NCI-H2029 (cell line): ENCODE measurements at regions not wholly inside any gene's neighbourhood (a gene's known extent, or its start where the extent isn't known, plus 50 kb on each side); places are given as distances from the start of the nearest gene placed in this dataset.

Experiments used
- DNase-seq: peaks from one replicate; lab custom pipeline; 2025; lab: John Stamatoyannopoulos, UW

DNA sequence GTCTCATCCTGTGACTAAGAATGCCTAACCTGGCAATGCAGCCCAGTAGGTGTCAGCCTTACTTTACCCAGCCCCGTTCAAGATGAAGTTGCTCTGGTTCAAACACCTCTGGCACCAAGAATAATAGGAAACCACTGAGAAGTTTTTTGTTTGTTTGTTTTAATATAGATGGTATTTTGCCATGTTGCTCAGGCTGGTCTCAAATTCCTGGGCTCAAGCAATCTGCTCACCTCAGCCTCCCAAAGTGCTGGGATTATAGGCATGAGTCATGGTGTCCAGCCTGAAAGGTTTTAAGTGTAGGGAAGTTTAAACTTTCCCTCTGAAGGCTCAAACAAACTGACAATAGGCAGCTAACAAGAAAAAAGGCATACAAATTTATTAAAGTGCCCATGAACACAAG, 51.2 kb upstream of the ABCC4 start:
- DNase-seq = no peak

DNA sequence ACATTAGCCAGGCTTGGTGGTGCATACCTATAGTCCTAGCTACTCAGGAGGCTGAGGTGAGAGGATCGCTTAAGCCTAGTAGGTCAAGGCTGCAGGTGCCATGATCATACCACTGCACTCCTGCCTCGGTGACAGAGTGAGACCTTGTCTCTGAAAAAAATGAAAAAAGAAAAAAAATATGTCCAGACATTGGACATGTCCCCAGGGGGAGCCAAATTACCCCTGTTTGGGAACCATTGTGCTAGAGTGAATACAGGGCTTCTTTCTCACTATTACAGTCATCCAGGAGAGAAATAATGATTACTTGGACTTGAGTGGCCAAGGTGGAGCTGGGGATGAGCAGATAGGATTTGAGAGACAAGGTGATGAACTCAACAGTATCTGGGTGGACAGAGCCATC, 52.9 kb upstream of the ABCC4 start:
- no peak for DNase-seq

DNA sequence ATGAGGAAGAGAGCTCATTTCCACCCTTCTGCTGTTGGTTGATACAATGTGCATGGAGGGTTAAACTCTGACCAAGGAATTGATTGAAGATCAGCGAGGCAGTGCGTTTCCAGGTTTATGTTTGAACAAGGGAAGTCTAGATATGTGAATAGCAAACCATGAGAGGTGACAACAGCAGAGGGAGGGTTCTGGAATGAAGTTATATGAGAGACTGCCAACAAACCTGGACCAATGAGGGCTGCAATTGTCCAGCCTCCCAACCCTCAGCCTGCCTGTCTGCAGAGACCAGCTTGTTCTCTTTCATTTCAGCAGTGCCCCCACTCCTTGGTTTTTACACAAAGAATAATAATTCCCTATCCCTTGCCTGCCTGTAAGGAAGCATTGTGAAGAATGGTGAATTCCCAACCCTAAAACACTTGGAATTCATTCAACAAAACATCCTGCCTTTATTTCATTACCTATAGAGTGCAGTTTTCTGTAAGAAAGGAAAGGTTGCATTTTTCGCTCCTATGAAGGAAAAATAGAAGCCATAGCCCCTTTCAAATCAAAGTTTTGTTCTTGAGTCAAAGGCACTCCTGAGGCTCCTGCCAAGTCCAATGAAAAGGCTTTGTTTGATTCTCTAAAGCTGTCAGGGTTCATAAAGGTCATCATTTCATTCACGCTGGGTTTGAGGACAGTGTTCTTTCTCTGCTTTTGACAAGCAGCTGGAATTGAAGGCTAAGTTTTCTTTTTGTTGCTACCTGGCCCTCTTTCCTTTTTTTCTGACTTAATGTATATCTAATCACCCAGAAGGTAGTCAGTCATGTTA, 53.6 kb upstream of the ABCC4 start:
- DNase-seq = no peak

DNA sequence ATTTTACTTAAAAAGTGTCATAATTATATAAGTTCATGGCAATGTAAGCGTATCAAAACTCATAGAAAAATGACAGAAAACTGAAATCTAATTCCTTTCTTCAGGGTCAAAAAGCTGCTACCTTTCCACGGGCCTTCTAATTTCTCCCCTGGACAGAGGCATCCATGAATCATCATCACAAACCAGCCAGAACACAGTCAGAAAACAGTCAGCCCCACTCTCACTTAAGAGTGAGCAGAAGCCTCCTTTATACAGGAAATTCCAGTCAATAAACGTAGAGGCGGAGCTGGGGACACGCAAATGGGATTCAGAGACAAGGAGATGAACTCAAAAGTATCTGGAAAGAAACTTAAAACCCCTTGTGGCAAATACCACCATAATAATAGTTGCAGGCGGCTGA, 54.2 kb upstream of the ABCC4 start:
- no peak for DNase-seq

DNA sequence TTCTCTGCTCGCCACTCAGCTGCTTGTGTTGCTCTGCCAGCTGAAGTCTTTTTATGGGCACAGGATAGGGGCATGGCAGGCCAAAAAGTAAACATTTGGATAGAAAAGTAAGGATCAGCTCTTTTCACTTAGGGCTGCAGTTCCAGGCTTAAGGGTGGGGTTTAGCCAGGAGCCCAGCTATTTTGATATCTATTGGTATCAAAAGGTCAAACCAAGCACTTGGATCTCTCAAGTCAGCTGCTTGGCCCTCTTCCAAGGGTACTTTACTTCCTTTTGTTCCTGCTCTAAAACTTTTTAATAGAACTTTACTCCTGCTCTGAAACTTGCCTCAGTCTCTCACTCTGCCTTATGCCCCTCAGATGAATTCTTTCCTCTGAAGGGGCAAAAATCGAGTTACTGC, 55.7 kb upstream of the ABCC4 start:
- no peak for DNase-seq

DNA sequence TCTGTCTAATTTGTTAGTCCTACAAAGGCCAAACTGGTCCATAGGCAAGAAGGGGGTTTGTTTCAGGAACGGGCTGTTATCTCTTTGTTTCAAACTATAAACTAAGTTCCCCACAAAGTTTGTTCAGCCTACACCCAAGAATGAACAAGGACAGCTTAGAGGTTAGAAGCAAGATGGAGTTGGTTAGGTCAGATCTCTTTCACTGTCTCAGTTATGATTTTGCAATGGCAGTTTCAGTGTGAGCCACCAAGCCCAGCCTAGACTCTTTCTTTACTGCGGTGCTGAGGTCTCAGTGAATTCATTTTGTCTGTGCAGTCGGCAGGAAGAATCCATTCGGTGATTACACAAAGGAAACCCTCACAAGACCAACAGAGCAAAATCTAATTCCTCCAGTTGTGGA, 56.6 kb upstream of the ABCC4 start:
- DNase-seq = no peak

DNA sequence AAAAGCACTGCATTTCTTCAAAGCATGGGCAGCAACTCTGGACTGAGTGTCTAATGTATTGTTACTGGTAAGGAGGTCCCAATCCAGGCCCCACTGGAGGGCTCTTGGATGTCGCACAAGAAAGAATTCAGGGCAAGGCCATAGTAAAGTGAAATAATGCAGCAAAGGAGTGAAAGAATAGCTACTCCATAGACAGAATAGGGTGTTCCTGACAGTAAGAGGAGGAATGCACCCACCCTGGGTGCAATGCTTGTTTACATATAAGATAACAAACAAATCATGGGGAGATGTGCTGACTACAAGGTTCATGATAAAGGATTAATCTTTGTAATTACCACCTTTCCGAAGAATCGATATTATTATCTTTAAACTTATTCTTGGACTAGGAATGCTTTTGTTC, 58.8 kb upstream of the ABCC4 start:
- DNase-seq = no peak

DNA sequence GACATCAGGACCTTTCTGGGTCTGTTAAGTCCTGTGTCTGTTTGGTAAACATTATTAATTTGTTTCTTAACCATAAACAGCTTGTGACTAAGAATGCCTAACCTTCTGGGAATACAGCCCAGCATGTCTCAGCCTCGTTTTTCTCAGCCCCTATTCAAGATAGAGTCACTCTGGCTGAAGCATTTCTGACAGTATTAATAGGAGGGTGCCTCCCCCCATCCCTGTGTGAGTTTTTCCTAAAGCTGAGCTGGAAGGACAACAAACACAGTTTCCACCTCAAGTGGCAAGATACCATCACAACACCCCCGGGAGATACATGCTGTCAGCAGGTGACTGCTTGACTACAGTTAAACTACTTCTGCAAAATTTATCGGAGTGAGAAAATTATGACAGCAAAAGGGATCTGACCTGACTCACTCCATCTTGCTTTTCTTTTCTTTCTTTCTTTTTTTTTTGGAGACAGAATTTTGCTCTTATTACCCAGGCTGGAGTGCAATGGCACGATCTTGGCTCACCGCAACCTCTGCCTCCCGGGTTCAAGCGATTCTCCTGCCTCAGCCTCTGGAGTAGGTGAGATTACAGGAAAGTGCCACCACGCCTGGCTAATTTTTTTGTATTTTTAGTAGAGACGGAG, 59.3 kb upstream of the ABCC4 start:
- DNase-seq = no peak

DNA sequence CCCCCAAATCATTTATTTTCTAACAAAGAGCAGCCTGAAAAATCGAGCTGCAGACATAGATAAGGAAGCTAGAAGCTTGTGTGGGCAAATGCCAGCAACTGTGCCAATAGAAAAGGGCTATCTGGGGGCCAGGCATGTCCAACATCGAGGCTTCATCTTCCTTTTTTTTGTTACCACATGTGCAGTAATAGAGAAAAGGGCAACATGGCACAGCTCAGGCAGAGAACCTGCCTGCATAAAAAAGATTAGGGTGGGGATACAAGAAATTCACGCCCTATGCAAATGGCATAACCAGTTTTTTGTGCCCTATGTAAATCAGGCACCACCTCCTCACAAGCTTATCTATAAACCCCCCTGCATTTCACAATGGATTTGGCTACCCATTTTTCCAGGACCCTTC, 60.4 kb upstream of the ABCC4 start:
- no peak for DNase-seq

DNA sequence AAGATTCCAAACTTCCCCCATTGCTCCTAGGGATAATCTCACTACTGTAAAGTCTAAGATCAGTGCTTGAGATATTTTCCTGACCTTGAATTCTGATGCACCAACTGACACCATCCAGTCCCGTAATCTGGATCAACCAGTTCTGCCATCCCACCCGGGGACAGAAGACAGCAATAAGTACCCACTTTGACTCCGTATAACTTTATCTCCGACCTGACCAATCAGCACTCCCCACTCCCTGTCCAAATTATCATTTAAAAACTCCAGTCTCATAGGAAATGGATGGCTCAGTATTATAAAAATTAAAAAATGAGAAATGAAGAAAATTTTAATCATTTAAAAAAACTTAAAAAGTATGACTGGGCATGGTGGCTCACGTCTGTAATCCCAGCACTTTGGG, 61.4 kb upstream of the ABCC4 start:
- no peak for DNase-seq

DNA sequence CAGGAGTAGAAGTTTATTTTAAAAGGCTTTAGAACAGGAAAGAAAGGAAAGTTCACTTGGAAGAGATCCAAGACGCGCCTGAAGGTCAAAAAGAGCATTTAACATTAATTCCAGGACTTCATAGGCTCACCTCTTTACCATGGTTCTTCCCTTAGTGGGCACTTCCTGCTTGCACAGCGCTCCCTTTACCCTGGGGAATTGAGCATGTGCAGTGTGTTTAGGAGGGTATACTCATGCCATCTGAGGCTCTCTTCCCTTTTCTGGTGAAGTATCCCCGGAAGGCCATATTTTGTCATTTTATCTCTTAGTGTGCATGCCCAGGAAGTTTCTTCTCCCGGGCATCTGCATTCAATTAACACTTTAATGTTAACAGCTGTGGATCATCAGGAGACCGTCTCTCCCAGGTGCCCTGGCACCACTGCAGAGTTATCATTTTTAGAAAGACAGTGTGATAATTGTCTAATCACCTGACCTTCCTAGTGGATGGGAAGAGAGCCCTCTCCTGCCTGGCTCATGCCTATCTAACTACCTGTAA, 66.1 kb upstream of the ABCC4 start:
- DNase-seq = no peak

DNA sequence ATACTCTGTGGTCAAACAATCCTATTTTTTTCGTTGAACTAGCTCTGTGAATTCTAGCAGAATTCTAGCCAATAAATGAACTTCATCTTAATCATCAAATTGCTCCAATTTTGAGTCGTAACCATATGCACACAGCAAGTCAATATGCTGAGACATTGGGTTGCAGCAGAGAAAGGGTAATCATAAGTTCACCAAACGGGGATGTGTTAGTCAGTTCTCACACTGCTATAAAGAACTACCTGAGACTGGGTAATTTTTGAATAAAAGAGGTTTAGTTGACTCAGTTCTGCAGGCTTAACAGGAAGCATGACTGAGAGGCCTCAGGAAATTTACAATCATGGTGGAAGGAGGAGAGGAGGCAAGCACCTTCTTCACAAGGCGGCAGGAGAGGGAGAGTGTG, 67.7 kb upstream of the ABCC4 start:
- no peak for DNase-seq

DNA sequence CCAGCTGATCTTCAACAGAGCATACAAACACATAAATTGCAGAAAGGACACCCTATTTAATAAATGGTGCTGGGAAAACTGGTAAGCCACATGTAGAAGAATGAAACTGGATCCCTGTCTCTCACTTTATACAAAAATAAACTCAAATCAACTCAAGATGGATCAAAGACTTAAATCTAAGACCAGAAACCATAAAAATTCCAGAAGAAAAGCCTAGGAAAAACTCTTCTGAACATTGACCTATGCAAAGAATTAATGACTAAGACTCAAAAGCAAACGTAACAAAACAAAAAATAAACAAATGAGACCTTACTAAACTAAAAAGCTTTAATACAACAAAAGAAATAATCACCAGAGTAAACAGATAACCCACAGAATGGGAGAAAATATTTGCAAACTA, 74.5 kb upstream of the ABCC4 start:
- no peak for DNase-seq

DNA sequence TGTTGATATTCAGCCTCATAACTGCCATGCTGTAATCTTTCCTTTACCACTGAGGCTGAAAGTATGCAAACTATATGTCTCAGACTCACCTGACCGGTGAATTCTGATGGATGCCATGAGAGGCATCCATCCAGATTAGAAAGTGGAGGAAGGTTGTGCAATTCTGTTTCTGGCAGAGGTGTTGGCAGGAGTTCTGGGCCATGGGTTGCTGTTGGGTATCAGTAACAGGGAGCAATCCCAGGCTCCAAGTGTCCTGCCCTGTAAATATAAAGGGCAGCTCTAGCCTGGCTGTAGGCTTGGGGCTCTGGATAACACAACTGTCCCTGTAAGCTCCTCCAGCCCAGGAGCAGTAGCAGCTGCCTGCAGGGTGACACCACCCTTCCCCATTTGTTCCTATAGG, 77.4 kb upstream of the ABCC4 start:
- DNase-seq = no peak

DNA sequence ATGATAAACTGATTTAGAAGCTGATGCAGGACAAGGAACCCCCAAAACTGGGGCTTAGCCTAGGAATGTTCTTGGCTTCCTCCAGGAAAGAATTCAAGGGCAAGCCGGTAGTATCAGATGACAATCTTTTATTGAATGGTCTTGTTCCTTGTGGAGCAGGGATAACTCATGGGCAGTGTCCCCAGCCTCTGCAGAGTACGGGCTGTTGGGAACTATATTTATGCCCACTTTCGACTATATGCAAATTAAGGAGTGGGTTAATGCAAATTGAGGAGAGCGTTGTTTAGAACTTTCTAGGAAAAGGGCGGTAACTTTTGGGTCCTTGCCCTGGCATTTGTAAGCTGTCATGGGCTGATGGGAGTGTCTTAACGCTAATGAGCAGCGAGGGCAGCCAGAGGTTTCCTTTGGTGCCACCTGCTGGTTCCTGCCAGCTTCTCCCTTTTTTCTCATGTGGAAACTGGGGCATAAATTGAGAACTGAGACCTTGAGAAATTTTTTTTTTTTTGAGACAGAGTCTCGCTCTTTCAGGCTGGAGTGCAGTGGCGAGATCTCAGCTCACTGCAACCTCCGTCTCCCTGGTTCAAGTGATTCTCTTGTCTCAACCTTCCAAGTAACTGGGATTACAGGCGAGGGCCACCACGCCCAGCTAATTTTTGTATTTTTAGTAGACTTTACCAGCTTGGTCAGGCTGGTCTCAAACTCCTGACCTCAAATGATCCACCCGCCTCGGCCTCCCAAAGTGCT, 79.4 kb upstream of the ABCC4 start:
- DNase-seq = peak; percentile 29

DNA sequence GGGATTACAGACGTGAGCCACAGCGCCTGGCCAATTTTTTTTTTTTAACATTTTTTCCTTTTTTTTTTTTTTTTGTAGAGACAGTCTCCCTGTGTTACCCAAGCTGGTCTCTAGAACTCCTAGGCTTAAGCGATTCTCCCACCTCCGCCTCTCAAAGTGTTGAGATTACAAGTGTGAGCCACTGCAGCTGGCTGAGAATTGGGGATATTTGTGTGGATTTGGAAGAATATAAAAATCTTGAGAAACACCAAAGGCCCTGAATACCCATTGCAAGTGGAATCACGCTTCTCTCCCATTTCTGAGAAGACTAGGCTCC, 79.9 kb upstream of the ABCC4 start:
- DNase-seq = no peak

DNA sequence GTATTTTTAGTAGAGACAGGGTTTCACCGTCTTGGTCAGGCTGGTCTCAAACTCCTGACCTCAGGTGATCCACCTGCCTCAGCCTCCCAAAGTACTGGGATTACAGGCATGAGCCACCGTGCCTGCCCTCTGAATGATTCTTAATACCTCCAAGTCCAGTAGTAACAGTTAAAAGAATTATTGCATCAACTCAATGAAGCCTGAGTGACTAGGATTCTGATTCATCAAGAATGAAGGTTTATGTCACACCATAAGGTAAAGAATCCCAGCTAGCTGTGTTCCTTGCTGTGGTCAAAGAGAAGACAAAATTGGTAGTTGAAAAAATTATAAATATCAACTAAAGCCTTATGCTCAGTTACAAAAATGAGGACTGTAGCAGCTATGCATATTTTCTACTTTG, 81.2 kb upstream of the ABCC4 start:
- DNase-seq = no peak

DNA sequence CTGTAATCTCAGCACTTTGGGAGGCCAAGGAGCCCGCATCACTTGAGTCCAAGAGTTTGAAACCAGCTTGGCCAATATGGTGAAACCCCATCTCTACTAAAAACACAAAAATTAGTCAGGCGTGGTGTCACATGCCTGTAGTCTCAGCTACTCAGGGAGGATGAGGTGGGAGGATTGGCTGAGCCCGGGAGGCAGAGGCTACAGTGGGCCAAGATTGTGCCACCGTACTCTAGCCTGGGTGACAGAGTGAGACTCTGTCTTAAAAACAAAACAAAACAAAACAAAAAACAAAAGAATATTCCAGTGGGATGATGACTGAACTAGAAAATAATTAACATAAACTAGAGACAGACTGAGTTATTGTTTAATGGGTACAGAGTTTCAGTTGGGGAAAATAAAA, 81.7 kb upstream of the ABCC4 start:
- DNase-seq = no peak

DNA sequence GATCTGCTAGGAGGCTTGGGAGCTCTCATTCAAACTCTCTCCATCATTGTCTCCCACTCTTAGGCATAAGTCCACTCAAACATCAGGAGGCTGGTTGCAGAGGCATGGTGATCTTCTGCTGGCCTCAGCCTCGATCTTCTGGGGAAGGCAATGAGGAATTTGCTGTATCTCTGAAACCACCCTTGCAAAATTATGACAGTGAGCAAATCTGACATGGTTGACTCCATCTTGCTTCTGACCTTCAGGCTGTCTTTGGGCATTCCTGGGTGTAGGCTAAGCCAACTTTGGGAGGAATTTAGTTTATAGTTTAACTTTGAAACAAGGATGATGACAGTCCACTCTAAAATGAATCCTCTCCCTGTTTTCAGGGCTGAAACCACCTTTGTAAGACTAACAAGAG, 84.1 kb upstream of the ABCC4 start:
- no peak for DNase-seq

DNA sequence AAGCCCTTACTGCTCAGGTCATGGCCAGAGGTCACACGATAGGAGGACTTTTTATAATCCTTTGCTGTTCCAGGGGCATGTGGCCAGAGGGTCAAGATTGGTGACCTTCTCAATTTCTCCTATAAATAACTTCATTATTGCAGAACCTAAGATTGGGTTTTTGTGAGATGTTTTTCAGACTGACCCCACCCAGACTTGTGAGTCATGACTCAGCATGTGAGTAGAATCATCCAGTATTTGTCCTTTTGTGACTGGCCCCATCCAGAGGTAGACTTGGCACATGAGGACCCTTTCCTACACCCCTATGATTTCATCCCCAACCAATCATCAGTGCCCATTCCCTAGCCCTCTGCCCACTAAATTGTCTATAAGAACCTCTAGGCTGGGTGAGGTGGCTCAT, 84.5 kb upstream of the ABCC4 start:
- no peak for DNase-seq

DNA sequence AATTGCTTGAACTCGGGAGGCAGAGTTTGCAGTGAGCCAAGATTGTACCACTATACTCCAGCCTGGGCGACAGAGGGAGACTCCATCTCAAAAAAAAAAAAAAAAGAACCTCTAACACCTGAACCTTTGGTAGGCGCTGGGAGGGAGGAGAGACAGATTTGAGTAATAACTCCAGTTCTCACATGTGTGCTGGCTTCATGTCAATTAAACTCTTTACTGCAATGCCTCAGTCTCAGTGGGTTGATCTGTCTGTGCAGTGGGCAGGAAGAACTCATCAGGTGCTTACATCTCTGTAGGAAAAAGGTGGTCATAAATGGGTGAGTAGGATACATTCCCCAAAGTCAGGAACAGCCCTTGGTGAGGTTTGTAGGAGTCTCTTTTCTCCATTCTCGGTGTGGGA, 85.1 kb upstream of the ABCC4 start:
- no peak for DNase-seq

DNA sequence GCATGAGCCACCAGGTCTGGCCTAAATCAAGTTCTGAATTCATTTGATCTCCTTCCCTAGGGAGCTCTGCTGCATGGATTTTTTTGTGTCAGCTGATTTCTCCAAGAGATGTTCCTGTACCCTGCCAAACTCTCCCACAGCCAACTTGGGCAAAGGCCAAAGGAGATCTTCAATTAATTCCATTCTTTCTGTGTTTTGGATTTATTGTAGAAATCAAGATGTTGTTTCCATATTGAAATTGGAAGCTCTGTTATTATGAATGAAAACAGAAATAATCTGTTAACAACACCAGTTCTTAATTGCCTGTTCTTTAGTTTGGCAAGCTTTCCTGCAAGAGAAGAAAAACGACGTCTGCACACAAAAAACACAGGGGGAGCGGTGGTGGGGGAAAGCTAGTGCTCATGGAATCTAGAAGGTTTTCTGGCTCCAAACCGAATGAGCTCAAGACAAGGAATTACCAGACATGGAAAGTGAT, 86.5 kb upstream of the ABCC4 start:
- no peak for DNase-seq

DNA sequence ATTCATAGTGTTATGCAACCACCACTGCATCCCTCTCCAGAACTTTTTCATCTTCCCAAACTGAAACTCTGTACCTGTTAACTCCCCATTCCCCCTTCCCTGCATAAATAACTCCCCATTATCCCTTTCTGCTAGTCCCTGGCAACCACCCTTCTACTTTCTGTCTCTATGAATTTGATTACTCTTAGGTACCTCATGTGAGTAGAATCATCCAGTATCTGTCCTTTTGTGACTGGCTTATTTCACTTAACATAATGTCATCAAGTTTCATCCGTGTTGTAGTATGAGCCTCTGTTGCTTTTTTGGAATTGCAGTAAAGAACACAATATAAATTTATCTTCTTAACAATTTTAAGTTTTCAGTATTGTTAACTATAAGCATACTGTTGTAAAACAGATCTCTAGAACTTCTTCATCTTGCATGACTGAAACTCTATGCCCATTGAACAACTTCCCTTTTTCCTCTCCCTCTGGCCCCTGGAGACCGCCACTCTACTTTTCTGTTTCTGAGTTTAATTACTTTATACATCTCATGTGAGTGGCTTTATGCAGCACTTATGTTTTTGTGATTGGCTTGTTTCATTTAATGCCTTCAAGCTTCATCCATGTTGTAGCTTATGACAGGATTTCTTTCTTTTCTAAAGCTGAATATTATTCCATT, 87.3 kb upstream of the ABCC4 start:
- DNase-seq = no peak
